ENCODE measurements at regions not wholly inside any gene's neighbourhood (a gene's known extent, or its start where the extent isn't known, plus 50 kb on each side); places are given as distances from the start of the nearest gene placed in this dataset.
"Not testable (repeated sequence)": the region's sequence is repeated elsewhere in the genome, so short reads cannot be mapped to it uniquely, and the experiment has no call there.

DNA sequence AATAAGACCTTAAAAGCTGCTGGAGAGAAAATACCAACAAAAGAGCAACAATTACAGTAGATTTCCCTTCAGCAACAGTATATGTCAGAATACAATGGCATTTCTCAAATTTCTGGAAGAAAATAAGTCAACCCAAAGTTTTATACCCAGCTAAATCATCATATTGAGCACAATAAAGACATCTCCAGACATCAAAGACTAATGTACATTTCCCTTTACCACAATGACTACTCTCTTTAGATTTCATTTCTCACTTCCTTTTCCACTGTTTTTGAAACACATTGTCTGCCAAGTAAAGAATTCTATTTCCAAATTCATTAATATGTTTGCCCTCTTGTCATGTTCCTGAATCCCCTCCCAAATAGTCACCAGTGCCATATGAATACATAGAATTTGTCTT is 111.4 kb downstream of the POU4F1 start:
- no peak for DNase-seq (ENCODE audit: low read depth)
- H3K4me3 ChIP-seq (ENCODE audit: low read depth, low read length), result no peak overlapping the region
- TF ChIP-seq, protein P1, sequence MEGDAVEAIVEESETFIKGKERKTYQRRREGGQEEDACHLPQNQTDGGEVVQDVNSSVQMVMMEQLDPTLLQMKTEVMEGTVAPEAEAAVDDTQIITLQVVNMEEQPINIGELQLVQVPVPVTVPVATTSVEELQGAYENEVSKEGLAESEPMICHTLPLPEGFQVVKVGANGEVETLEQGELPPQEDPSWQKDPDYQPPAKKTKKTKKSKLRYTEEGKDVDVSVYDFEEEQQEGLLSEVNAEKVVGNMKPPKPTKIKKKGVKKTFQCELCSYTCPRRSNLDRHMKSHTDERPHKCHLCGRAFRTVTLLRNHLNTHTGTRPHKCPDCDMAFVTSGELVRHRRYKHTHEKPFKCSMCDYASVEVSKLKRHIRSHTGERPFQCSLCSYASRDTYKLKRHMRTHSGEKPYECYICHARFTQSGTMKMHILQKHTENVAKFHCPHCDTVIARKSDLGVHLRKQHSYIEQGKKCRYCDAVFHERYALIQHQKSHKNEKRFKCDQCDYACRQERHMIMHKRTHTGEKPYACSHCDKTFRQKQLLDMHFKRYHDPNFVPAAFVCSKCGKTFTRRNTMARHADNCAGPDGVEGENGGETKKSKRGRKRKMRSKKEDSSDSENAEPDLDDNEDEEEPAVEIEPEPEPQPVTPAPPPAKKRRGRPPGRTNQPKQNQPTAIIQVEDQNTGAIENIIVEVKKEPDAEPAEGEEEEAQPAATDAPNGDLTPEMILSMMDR (IDR thresholded peaks at IDR 0.05; ENCODE audit: insufficient read depth, low read depth, low read length, missing control alignments), result no peak

DNA sequence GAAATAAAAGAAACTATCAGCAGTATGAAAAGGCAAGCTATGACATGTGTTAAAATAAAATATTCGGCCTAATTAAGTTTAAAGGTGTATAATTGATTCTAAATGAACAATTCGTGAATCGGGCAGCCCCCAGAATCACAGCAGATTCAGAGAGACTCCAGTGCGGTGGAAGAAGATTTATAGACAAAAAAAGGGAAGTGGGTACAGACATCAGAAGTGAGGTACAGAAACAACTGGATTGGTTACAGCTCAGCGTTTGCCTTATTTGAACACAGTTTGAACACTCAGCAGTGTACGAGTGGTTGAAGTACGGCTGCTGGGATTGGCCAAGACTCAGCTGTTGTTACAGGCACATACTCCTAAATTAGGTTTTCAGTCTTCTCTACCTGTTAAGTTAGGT is 113.1 kb downstream of the POU4F1 start:
- not testable (repeated sequence) for H3K4me3 ChIP-seq (ENCODE audit: low read depth, low read length); DNase-seq (ENCODE audit: low read depth)

DNA sequence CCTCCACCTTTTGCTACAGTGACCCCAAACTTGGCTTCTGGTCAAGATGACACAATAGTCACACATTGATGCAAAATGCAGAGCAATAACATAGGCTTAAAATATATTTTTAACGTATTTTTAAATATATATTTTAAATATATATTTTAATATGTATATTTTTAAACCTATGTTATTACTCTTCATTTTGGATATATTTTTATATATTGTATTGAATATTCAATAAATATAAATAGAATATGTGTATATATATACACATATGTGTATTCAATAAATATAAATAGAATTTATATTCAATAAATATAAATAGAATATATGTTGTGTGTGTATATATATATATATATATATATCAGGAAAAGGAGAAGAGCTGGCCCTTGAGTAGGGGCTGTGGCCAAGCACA is 115.6 kb downstream of the POU4F1 start:
- no peak for DNase-seq (ENCODE audit: low read depth)
- H3K4me3 ChIP-seq (ENCODE audit: low read depth, low read length), result no peak overlapping the region
- TF ChIP-seq, protein P1 (IDR thresholded peaks at IDR 0.05; ENCODE audit: insufficient read depth, low read depth, low read length, missing control alignments), result no peak

DNA sequence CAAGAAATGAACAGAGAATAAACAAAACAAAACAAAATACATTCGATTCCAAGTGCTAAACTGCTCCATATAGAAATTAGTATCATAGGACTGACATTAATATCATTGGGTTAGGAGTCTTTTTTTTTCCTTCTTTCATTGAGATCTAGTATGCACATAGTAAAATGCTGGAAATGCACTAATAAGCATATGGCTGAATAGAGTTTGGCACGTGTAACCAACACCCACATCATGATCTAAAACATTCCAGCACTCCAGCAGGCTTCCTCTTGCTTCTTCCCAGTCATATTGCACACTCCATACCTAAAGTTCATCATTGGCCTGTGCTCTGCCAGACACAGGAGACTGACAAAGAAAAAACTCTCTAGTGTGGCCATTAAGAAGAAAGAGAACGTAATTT is 117.5 kb downstream of the POU4F1 start:
- TF ChIP-seq, protein P1 (IDR thresholded peaks at IDR 0.05; ENCODE audit: insufficient read depth, low read depth, low read length, missing control alignments), result no peak
- DNase-seq (ENCODE audit: low read depth), result no peak
- no peak overlapping the region for H3K4me3 ChIP-seq (ENCODE audit: low read depth, low read length)

DNA sequence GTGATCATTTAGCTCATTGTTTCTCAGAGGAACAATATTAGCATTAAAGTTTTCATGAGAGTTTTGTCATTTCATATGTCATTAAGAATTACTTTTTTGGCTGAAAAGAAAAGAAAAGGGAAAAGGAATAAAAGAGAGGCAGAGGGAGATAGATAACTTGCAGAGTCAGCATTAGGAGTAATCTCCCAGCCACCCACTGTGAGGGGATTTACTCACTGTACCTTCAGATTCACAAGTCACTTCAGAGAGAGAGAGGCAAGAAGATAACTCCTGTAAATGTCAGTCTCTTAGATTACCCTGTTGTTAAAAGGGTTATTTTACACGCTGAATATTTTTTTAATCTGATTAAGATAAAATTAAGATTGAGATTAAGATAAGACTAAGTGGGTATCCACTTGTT is 125.2 kb downstream of the POU4F1 start:
- DNase-seq (ENCODE audit: low read depth), result no peak
- TF ChIP-seq, protein P1 (IDR thresholded peaks at IDR 0.05; ENCODE audit: insufficient read depth, low read depth, low read length, missing control alignments), result no peak

DNA sequence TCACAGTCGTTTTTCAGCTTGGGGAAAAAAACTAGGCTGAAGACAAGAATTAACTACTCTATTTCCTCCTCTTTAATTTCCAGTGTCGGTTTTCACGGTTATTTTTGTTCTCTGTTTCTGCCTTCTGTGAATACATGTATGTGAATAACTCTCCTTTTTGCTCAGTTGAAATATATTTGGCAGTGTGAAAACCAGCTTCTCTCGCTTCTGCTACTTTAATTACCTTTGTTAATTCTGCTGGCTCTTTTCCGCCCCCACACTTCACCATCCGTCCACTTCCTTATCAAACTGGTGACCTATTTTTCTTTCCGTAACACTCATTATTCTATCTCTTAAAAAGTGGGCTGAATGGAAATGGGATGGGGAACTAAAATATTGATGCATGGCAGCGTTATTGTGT is 126.4 kb downstream of the POU4F1 start:
- TF ChIP-seq, protein P1 (IDR thresholded peaks at IDR 0.05; ENCODE audit: insufficient read depth, low read depth, low read length, missing control alignments), result no peak
- no peak overlapping the region for H3K4me3 ChIP-seq (ENCODE audit: low read depth, low read length)
- peak; percentile 52 for DNase-seq (ENCODE audit: low read depth)

More for the DNA sequence above, 125.2 kb downstream of the POU4F1 start:
- no peak overlapping the region for H3K4me3 ChIP-seq (ENCODE audit: low read depth, low read length)

DNA sequence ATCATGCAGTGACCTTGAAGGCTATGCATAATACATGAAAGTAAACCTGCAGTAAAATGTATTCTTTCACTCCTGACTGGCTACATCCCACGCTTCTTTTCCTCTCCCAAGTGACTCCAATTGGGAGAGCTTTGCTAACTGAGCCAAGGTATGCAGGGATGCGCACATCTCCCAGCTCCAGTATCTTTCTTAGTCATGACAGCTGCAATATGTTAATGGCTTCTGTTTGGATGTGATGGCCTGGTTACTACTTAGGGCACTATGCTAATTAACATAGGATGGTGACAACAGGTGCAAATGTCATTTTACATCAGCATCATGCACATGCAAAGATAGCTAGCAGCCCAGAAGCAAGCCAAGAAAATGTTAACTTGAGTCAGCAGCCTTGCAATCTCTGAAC is 134.7 kb downstream of the POU4F1 start:
- no peak overlapping the region for H3K4me3 ChIP-seq (ENCODE audit: low read depth, low read length)
- TF ChIP-seq, protein P1 (IDR thresholded peaks at IDR 0.05; ENCODE audit: insufficient read depth, low read depth, low read length, missing control alignments), result no peak
- no peak for DNase-seq (ENCODE audit: low read depth)
